ENCODE measurements at regions not wholly inside any gene's neighbourhood (a gene's known extent, or its start where the extent isn't known, plus 50 kb on each side); places are given as distances from the start of the nearest gene placed in this dataset.

GRCh38 chr3:463252-464192 is 267.0 kb downstream of the CHL1 start:
- no peak overlapping the region for H3K27ac ChIP-seq
- no peaks in the 10 kb centered on the region for H4K20me1 ChIP-seq (ENCODE audit: insufficient read depth)
- H3K79me2 ChIP-seq (ENCODE audit: low read depth) = no peaks in the 10 kb centered on the region
- H3K4me1 ChIP-seq (replicated peaks; ENCODE audit: insufficient read depth) = no peaks in the 10 kb centered on the region
- TF ChIP-seq EZH2 (IDR thresholded peaks at IDR 0.05; ENCODE audit: low read depth) (no peak), CTCF (conservative IDR thresholded peaks at IDR 0.05) (no peak)
- H3K4me2 ChIP-seq = no peak overlapping the region
- H3K36me3 ChIP-seq (ENCODE audit: low read depth) = no peaks in the 10 kb centered on the region
- BruUV-seq (replicated peaks) = no TSS peak
- peaks cover 3% of the 10 kb centered on the region; the same call in 1 of the 2 replicates for H3K27me3 ChIP-seq (ENCODE audit: insufficient read depth, low read depth)
- H3K9me2 ChIP-seq (ENCODE audit: insufficient read depth) = no peaks in the 10 kb centered on the region
- H3K9me3 ChIP-seq (ENCODE audit: insufficient read depth, low read depth) = no peaks in the 10 kb centered on the region
- ChIA-PET POLR2A (ENCODE audit: unreplicated experiment) (no interaction called here), CTCF (no interaction called here)
- no peak overlapping the region for H2AFZ ChIP-seq
- intact Hi-C loops (cut with micrococcal nuclease; ENCODE audit: unreplicated experiment) = no loop called here
- H3K4me3 ChIP-seq = no peak overlapping the region
- H3F3A ChIP-seq (ENCODE audit: insufficient read depth, low read depth) = no peaks in the 10 kb centered on the region
- DNase-seq = no peak

- no peaks in the 10 kb centered on the region for H3K36me3 ChIP-seq (ENCODE audit: low read depth)
- no peaks in the 10 kb centered on the region for H3F3A ChIP-seq (ENCODE audit: insufficient read depth, low read depth)
- no peaks in the 10 kb centered on the region for H4K20me1 ChIP-seq (ENCODE audit: insufficient read depth)
- ChIA-PET POLR2A (ENCODE audit: unreplicated experiment) (no interaction called here), CTCF (no interaction called here)
- H3K79me2 ChIP-seq (ENCODE audit: low read depth) = no peaks in the 10 kb centered on the region
- no peak overlapping the region for H3K4me3 ChIP-seq
- no peak overlapping the region for H2AFZ ChIP-seq
- no peak overlapping the region for H3K4me2 ChIP-seq
- intact Hi-C loops (cut with micrococcal nuclease; ENCODE audit: unreplicated experiment) = no loop called here
- H3K9me2 ChIP-seq (ENCODE audit: insufficient read depth) = no peaks in the 10 kb centered on the region
- H3K27me3 ChIP-seq (ENCODE audit: insufficient read depth, low read depth) = no peaks in the 10 kb centered on the region
- H3K27ac ChIP-seq = no peak overlapping the region
- H3K9me3 ChIP-seq (ENCODE audit: insufficient read depth, low read depth) = no peaks in the 10 kb centered on the region
- H3K4me1 ChIP-seq (replicated peaks; ENCODE audit: insufficient read depth) = no peaks in the 10 kb centered on the region
- BruUV-seq (replicated peaks) = no TSS peak
- DNase-seq = no peak
- TF ChIP-seq EZH2 (IDR thresholded peaks at IDR 0.05; ENCODE audit: low read depth) = no peak
- TF ChIP-seq CTCF (conservative IDR thresholded peaks at IDR 0.05) = no peak
These were observed 267.7 kb downstream of the CHL1 start for GRCh38 chr3:464255-464654.

- BruUV-seq (replicated peaks) = no TSS peak
- no peak for DNase-seq
- Histone ChIP-seq H4K20me1 (ENCODE audit: insufficient read depth) (no peaks in the 10 kb centered on the region), H3K4me1 (replicated peaks; ENCODE audit: insufficient read depth) (no peaks in the 10 kb centered on the region), H2AFZ (no peak overlapping the region), H3K9me3 (ENCODE audit: insufficient read depth, low read depth) (no peaks in the 10 kb centered on the region), H3K4me2 (no peak overlapping the region), H3F3A (ENCODE audit: insufficient read depth, low read depth) (no peaks in the 10 kb centered on the region), H3K79me2 (ENCODE audit: low read depth) (no peaks in the 10 kb centered on the region), H3K4me3 (no peak overlapping the region), H3K27ac (no peak overlapping the region), H3K36me3 (ENCODE audit: low read depth) (no peaks in the 10 kb centered on the region), H3K27me3 (ENCODE audit: insufficient read depth, low read depth) (no peaks in the 10 kb centered on the region), H3K9me2 (ENCODE audit: insufficient read depth) (no peaks in the 10 kb centered on the region)
- intact Hi-C loops (cut with micrococcal nuclease; ENCODE audit: unreplicated experiment) = no loop called here
- TF ChIP-seq EZH2 (IDR thresholded peaks at IDR 0.05; ENCODE audit: low read depth) (no peak), CTCF (conservative IDR thresholded peaks at IDR 0.05) (peak; percentile 49)
- CTCF ChIA-PET = no interaction called here
- POLR2A ChIA-PET (ENCODE audit: unreplicated experiment) = no interaction called here
These were observed 271.6 kb downstream of the CHL1 start for GRCh38 chr3:468172-468571.
